G401 (cell line): ENCODE measurements at regions not wholly inside any gene's neighbourhood (a gene's known extent, or its start where the extent isn't known, plus 50 kb on each side); places are given as distances from the start of the nearest gene placed in this dataset.

Experiments used
- DNase-seq: peaks from one replicate; pipeline ENCODE4 v3.0.0-alpha.2; 2015; ENCODE audit warnings: low spot score
- in situ Hi-C: cut with HindIII; loops from 2 replicates; pipeline ENCODE4 v1.10.0; 2016; ENCODE audit warnings: low sequenced_read_pairs, mixed read lengths

GRCh38 chr12:115569345-115570068 is 708.0 kb downstream of the MED13L start:
- in situ Hi-C loops, result no loop called here
- no peak for DNase-seq

GRCh38 chr12:115558281-115558680 is 719.2 kb downstream of the MED13L start:
- in situ Hi-C loops, result no loop called here
- DNase-seq, result no peak

DNA sequence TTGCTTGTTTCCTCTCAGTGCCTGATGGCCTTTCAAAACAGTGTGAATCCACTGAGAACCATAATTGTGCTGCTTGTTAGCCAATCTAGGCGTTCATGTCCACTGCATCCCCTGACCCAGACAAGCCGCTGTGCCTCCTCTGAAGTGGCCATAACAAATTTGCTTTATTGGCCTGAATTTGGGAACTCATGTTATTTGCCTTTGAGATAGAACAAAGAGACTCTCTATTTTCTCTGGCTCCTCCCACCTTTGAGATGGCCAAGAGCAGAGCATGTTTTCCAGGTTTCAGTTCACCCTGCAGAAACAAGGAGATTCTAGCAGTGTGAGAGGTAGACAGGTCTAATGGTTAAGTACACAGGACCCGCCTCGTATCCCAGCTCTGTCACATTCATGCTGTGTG is 723.9 kb downstream of the MED13L start:
- DNase-seq, result no peak
- in situ Hi-C loops, result no loop called here

GRCh38 chr12:115543269-115543668 is 734.2 kb downstream of the MED13L start:
- DNase-seq, result no peak
- in situ Hi-C loops, result no loop called here

DNA sequence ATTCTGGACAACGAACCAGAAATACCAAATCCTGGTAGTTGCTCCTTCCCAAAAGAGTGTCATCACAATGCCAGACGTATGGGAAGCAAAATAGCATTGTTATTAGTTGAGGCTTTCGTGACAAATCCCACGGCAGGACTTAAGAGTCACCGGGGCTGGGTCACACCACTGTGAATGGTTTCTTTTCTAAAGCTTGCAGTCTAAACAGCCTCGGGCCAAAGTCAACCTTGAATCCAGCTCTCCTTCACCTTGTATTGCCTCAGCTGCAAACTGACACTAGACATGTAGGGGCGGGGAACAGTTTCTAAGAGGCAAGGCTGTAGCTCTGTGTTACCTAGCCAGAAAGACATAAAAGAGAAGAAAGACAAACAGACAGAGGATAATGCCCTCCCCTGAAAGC is 734.8 kb downstream of the MED13L start:
- no peak for DNase-seq
- in situ Hi-C loops, result no loop called here

- no peak for DNase-seq
- in situ Hi-C loops, result no loop called here
Measured at GRCh38 chr12:115541891-115542421, 735.5 kb downstream of the MED13L start.

DNA sequence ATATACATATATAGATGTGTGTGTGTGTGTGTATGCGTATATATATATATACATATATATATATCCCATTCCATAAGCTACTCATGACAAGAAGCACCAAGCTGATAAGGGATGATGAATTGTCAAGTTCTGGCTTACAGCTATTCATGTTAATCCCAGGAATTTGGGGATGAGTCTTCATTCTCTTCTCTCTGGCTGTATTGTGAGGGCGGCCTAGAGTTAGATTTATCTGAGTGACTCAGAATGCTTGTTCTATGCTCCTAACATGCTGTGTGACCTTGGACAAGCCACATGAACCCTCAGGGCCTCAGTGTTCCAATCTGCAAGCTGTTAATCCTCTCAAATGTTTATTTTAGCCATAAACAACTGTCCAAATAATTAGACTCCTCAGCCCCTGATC is 749.0 kb downstream of the MED13L start:
- in situ Hi-C loops, result no loop called here
- DNase-seq, result no peak

GRCh38 chr12:115521771-115522409 is 755.6 kb downstream of the MED13L start:
- in situ Hi-C loops, result no loop called here
- DNase-seq, result no peak

- in situ Hi-C loops, result no loop called here
Measured at GRCh38 chr12:115519887-115520286, 757.6 kb downstream of the MED13L start.

DNA sequence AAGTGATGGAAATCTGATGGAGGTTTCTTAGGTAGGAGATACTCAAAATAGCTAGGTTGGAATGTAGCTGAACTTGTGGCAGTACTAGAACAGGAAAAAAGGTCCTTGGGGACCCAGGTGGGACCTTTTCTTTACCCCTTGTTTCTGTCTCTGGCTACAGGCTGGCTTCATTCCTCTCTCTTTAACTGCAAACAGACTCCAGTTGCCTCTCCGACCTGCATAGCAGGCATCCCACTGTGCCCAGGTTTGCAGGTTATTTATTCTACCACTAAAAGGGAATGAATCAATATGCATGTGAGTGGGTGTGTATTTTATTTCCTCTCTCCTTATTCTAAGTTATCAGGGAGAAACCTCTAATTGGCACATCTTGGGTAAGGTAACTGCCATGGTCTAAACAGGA is 758.1 kb downstream of the MED13L start:
- in situ Hi-C loops, result no loop called here
- no peak for DNase-seq

More at GRCh38 chr12:115519887-115520286, 757.6 kb downstream of the MED13L start:
- DNase-seq, result no peak

- in situ Hi-C loops, result no loop called here
- no peak for DNase-seq
Measured at GRCh38 chr12:115517913-115518312, 759.6 kb downstream of the MED13L start.

- DNase-seq, result no peak
- in situ Hi-C loops, result no loop called here
Measured at GRCh38 chr12:115511986-115512711, 765.3 kb downstream of the MED13L start.

GRCh38 chr12:115511305-115511704 is 766.2 kb downstream of the MED13L start:
- DNase-seq, result no peak
- in situ Hi-C loops, result no loop called here

DNA sequence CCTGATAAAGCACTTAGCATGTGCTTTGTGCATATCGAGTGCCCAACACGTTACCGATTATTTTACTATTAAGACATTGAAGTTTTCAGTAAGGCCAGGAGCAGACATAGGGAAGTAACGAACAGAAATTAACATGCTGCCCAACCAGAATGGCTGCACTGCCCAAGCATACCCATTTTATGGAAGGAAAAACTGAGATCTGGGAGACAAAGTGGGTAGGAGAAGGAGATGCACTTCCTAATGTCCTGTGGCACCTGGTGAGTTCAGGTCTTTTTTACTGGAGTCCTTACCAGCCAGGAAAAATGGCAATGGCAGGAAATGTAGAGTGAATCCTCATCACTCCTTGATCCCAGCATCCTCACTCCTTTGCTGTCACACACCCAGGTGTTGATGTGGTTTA is 768.5 kb downstream of the MED13L start:
- in situ Hi-C loops, result no loop called here
- DNase-seq, result no peak

- no peak for DNase-seq
- in situ Hi-C loops, result no loop called here
Measured at GRCh38 chr12:115507951-115508722, 769.4 kb downstream of the MED13L start.

- in situ Hi-C loops, result no loop called here
- no peak for DNase-seq
Measured at GRCh38 chr12:115507560-115507889, 770.0 kb downstream of the MED13L start.

- in situ Hi-C loops, result no loop called here
- DNase-seq, result no peak
Measured at GRCh38 chr12:115506822-115507559, 770.5 kb downstream of the MED13L start.

DNA sequence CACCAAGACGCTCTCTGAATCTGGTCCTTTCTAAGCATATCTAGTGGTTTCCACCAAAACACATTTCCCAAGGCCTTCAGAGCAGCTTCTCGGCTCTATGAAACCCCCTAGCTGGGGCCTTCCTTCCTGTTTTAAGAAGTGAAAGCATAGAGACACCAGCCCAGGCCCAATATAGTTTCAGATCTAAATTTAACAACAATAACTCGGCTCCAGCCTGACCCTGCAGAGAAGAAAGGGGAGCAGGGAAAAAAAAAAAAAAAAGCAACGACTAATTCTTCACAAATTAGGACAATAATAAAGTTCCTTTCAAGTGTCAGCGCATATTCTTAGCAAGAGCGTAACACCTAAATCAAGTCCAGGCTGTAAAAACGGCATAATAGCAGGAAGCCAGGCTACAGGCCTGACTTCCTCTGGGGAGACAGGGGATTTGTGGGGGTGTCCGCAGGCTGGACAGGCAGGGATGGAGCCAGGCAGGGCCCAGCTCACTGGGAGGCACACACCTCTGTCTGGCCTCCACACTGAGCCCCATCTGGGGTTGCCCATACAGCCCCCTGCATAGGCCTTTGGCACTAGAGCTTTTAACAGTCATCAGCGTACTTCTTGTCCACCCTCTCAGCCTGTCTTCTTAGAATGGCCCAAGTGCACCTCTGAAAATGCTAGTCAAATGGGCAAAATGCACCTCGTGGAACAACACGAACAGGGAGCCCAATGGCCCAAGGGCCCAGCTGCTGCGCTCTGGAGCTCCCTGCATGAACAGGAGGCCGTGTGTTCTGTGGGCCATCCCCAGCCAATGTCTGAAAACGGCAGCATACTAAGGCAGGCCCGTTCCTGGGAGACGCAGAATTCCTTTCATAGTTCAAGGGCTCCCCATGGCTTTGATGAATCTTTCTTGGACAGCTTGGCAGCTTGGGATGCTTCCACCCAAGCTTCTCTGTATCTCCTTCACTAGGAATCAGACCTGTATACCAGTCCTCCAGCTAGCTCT is 772.9 kb downstream of the MED13L start:
- peak; percentile 1 for DNase-seq
- in situ Hi-C loops, result no loop called here
